CD8-positive, alpha-beta memory T cell (primary cell): ENCODE measurements at regions not wholly inside any gene's neighbourhood (a gene's known extent, or its start where the extent isn't known, plus 50 kb on each side); places are given as distances from the start of the nearest gene placed in this dataset.
"Not testable (repeated sequence)": the region's sequence is repeated elsewhere in the genome, so short reads cannot be mapped to it uniquely, and the experiment has no call there.

Experiments
- CTCF ChIA-PET: fragments of 350-600 bp; sonication (Branson Sonifier 250); formaldehyde crosslinking; loops from one replicate; lab custom pipeline; 2021; ENCODE audit warnings: antibody characterized with exemption; lab: Charles Lee
- POLR2A ChIA-PET: fragments of 350-600 bp; sonication (Branson Sonifier 250); formaldehyde crosslinking; loops from one replicate; lab custom pipeline; 2021; ENCODE audit warnings: antibody characterized with exemption; lab: Charles Lee
- DNase-seq, 5 donors: peaks; one replicate each; pipeline versions ENCODE4 v3.0.0 to v3.0.0-alpha.2; 2020 to 2022; ENCODE audit warnings: mixed read lengths in 1 of 5
- H3K27ac ChIP-seq: one replicate; pipeline ENCODE4 v1.7.0; 2013; ENCODE audit warnings: low read depth, mild to moderate bottlenecking, low read length, moderate library complexity
- H3K27me3 ChIP-seq: 2 replicates; pipeline ENCODE4 v1.7.0; 2013; ENCODE audit warnings: low read length, mild to moderate bottlenecking; ENCODE audit not compliant: insufficient read depth, poor library complexity, severe bottlenecking
- H3K36me3 ChIP-seq: 2 replicates; pipeline ENCODE4 v1.7.0; 2013; ENCODE audit warnings: mild to moderate bottlenecking, low read length, moderate library complexity; ENCODE audit not compliant: insufficient read depth
- H3K4me1 ChIP-seq: 2 replicates; pipeline ENCODE4 v1.7.0; 2013; ENCODE audit warnings: mild to moderate bottlenecking, low read length, moderate library complexity; ENCODE audit not compliant: insufficient read depth
- H3K4me3 ChIP-seq: 2 replicates; pipeline ENCODE4 v1.7.0; 2013; ENCODE audit warnings: mild to moderate bottlenecking, low read length
- H3K9me3 ChIP-seq: 2 replicates; pipeline ENCODE4 v1.7.0; 2013; ENCODE audit warnings: mild to moderate bottlenecking, low read length
- H3K27ac Mint-ChIP-seq, 8 donors: one replicate each; pipeline ENCODE4 v1.8.0; 2020 to 2021; ENCODE audit warnings: mixed read lengths in 8 of 8, mild to moderate bottlenecking in 6 of 8, inconsistent platforms in 3 of 8, moderate library complexity in 3 of 8
- H3K27me3 Mint-ChIP-seq, 2 donors: one replicate each; pipeline ENCODE4 v1.8.0; 2020 to 2021; ENCODE audit warnings: mixed read lengths in 2 of 2, mild to moderate bottlenecking in 1 of 2, moderate library complexity in 1 of 2
- H3K36me3 Mint-ChIP-seq, 3 donors: one replicate each; pipeline ENCODE4 v1.8.0; 2020 to 2021; ENCODE audit warnings: mixed read lengths in 3 of 3, inconsistent platforms in 1 of 3, mild to moderate bottlenecking in 1 of 3
- H3K4me1 Mint-ChIP-seq, 3 donors: one replicate each; pipeline ENCODE4 v1.8.0; 2020 to 2021; ENCODE audit warnings: mixed read lengths in 3 of 3, inconsistent platforms in 1 of 3, mild to moderate bottlenecking in 1 of 3
- H3K4me3 Mint-ChIP-seq, 7 donors: one replicate each; pipeline ENCODE4 v1.8.0; 2020 to 2021; ENCODE audit warnings: mixed read lengths in 7 of 7, mild to moderate bottlenecking in 6 of 7, moderate library complexity in 4 of 7, inconsistent platforms in 2 of 7
- H3K9me3 Mint-ChIP-seq, 5 donors: one replicate each; pipeline ENCODE4 v1.8.0; 2020 to 2022; ENCODE audit warnings: mixed read lengths in 5 of 5, mild to moderate bottlenecking in 3 of 5, moderate library complexity in 2 of 5, inconsistent platforms in 1 of 5

- H3K4me3 Mint-ChIP-seq, H3K27ac Mint-ChIP-seq, POLR2A ChIA-PET, CTCF ChIA-PET, H3K36me3 ChIP-seq, H3K27me3 ChIP-seq, H3K4me3 ChIP-seq, H3K36me3 Mint-ChIP-seq, H3K9me3 ChIP-seq, H3K4me1 ChIP-seq, H3K27ac ChIP-seq, H3K4me1 Mint-ChIP-seq, H3K27me3 Mint-ChIP-seq, DNase-seq: not testable (repeated sequence)
- H3K9me3 Mint-ChIP-seq: peaks cover 3 to 16% (median 4%) of the 10 kb centered on the region in 5 donors
Measured at GRCh38 chr13:108042866-108043265, 172.5 kb downstream of the LIG4 start.

- Mint-ChIP-seq H3K27me3 (no peaks in the 10 kb centered on the region), H3K4me1 (no peaks in the 10 kb centered on the region), H3K36me3 (no peaks in the 10 kb centered on the region), H3K27ac (no peak overlapping the region), H3K4me3 (no peak overlapping the region), H3K9me3 (peaks cover 4 to 8% (median 7%) of the 10 kb centered on the region in 5 donors)
- H3K4me1 ChIP-seq: no peaks in the 10 kb centered on the region
- DNase-seq: no peak
- no peaks in the 10 kb centered on the region for H3K9me3 ChIP-seq
- no peaks in the 10 kb centered on the region for H3K36me3 ChIP-seq
- no peak overlapping the region for H3K4me3 ChIP-seq
- POLR2A ChIA-PET: no interaction called here
- CTCF ChIA-PET: no interaction called here
- H3K27ac ChIP-seq: no peak overlapping the region
- H3K27me3 ChIP-seq: no peaks in the 10 kb centered on the region
Measured at GRCh38 chr13:108037348-108037747, 178.0 kb downstream of the LIG4 start.

DNA sequence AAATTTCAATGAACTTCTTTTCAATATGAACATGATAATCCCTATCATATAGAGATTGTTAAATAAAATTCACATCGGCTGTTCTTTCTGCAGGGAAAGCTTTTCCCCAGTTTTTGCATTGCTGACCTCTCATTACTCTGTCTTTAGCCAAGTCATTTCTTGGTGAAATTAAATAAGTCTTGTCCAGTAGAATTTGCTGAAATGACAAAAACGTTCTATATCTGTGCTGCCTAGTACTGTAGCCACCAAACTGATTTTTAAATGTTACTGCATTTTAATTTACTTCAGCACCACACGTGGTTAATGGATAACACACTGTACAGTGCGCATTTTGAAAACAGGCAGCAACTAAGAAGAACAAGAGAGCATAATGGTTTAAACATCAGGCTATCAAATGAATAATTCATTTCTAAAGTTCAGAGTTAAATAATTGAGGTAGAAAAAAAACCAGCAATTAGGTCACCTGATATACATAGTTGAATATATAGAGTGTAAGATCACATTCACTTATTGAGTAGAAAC lies 178.9 kb downstream of the LIG4 start:
- Mint-ChIP-seq H3K27me3 (peaks cover 0 to 2% of the 10 kb centered on the region in 2 donors), H3K27ac (no peak overlapping the region), H3K9me3 (peaks cover 0 to 8% (median 7%) of the 10 kb centered on the region in 5 donors), H3K4me1 (no peaks in the 10 kb centered on the region), H3K36me3 (no peaks in the 10 kb centered on the region), H3K4me3 (no peak overlapping the region)
- H3K4me1 ChIP-seq: no peaks in the 10 kb centered on the region
- CTCF ChIA-PET: no interaction called here
- DNase-seq: no peak
- H3K9me3 ChIP-seq: no peaks in the 10 kb centered on the region
- no peaks in the 10 kb centered on the region for H3K27me3 ChIP-seq
- H3K36me3 ChIP-seq: no peaks in the 10 kb centered on the region
- POLR2A ChIA-PET: no interaction called here
- no peak overlapping the region for H3K4me3 ChIP-seq
- no peak overlapping the region for H3K27ac ChIP-seq

DNA sequence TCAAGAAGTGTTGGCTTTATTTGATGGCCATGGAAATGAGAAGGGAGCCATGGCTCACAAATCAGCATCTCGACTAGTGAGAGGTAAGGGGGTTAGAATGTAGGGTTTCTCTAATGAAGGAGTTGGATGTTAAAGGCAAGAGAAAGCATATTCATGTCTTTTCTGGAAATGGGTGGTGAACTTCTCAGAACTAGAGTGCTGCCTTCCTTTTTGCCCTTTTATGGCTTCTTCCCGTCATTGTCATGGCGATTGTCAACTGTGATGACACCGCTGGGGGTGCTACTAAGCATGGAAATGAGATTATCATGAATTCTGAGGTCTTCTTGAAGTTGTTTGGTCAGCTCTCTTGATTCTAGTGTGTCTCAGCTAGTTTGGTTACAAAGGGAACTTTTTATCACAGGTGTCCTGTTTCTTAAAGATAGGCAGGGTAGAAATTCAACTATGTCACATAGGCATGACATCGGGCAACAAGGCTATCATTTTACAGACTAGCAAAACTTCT lies 180.4 kb downstream of the LIG4 start:
- Histone ChIP-seq H3K27ac (no peak overlapping the region), H3K36me3 (no peaks in the 10 kb centered on the region), H3K4me3 (no peak overlapping the region), H3K4me1 (no peaks in the 10 kb centered on the region), H3K27me3 (no peaks in the 10 kb centered on the region), H3K9me3 (no peaks in the 10 kb centered on the region)
- peaks cover 0 to 2% of the 10 kb centered on the region in 2 donors for H3K27me3 Mint-ChIP-seq
- no peaks in the 10 kb centered on the region for H3K36me3 Mint-ChIP-seq
- peaks cover 0 to 8% (median 7%) of the 10 kb centered on the region in 5 donors for H3K9me3 Mint-ChIP-seq
- ChIA-PET POLR2A (no interaction called here), CTCF (no interaction called here)
- no peak overlapping the region for H3K4me3 Mint-ChIP-seq
- H3K27ac Mint-ChIP-seq: no peak overlapping the region
- DNase-seq: no peak
- no peaks in the 10 kb centered on the region for H3K4me1 Mint-ChIP-seq

GRCh38 chr13:108033800-108034707 lies 181.3 kb downstream of the LIG4 start:
- ChIA-PET CTCF (no interaction called here), POLR2A (no interaction called here)
- Mint-ChIP-seq H3K9me3 (peaks cover 0 to 11% (median 7%) of the 10 kb centered on the region in 5 donors), H3K36me3 (no peaks in the 10 kb centered on the region), H3K27me3 (peaks cover 0 to 2% of the 10 kb centered on the region in 2 donors), H3K4me3 (no peak overlapping the region), H3K4me1 (no peaks in the 10 kb centered on the region), H3K27ac (no peak overlapping the region)
- Histone ChIP-seq H3K4me3 (no peak overlapping the region), H3K27ac (no peak overlapping the region), H3K4me1 (no peaks in the 10 kb centered on the region), H3K9me3 (no peaks in the 10 kb centered on the region), H3K36me3 (no peaks in the 10 kb centered on the region), H3K27me3 (no peaks in the 10 kb centered on the region)
- no peak for DNase-seq

- no peaks in the 10 kb centered on the region for H3K4me1 Mint-ChIP-seq
- no peaks in the 10 kb centered on the region for H3K36me3 Mint-ChIP-seq
- Histone ChIP-seq H3K4me1 (no peaks in the 10 kb centered on the region), H3K27me3 (no peaks in the 10 kb centered on the region), H3K36me3 (no peaks in the 10 kb centered on the region), H3K4me3 (no peak overlapping the region), H3K9me3 (no peaks in the 10 kb centered on the region), H3K27ac (no peak overlapping the region)
- H3K4me3 Mint-ChIP-seq: no peak overlapping the region
- POLR2A ChIA-PET: no interaction called here
- no peak overlapping the region for H3K27ac Mint-ChIP-seq
- CTCF ChIA-PET: no interaction called here
- peaks cover 0 to 2% of the 10 kb centered on the region in 2 donors for H3K27me3 Mint-ChIP-seq
- peaks cover 0 to 12% (median 6%) of the 10 kb centered on the region in 5 donors for H3K9me3 Mint-ChIP-seq
- no peak for DNase-seq
Measured at GRCh38 chr13:108031865-108032264, 183.5 kb downstream of the LIG4 start.

DNA sequence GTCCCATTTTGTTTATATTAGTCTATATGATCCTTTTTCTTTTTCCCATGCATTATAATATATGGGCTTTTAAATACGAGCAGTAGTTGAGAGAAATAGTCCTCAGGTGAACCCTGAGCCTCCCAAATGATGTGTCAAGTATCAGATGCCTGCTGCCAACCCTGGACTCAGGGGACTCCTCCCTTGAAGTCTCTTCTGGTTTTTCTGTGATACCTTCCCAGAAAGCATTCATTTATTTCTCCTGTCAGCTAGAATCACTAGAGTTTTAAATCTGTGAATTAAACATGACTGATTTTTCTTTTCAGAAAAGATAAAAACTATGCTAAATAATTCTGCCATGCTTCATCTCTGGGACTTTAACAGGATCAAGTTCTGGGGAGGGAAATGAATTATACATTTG lies 184.6 kb downstream of the LIG4 start:
- no peaks in the 10 kb centered on the region for H3K9me3 ChIP-seq
- H3K27me3 ChIP-seq: no peaks in the 10 kb centered on the region
- ChIA-PET CTCF (no interaction called here), POLR2A (no interaction called here)
- H3K4me3 ChIP-seq: no peak overlapping the region
- no peak for DNase-seq
- no peaks in the 10 kb centered on the region for H3K36me3 ChIP-seq
- H3K4me1 Mint-ChIP-seq: no peaks in the 10 kb centered on the region
- H3K4me3 Mint-ChIP-seq: no peak overlapping the region
- H3K27ac Mint-ChIP-seq: peak overlapping the region in 1 of 8 donors; percentile 25
- H3K9me3 Mint-ChIP-seq: peaks cover 0 to 12% (median 5%) of the 10 kb centered on the region in 5 donors
- no peak overlapping the region for H3K27ac ChIP-seq
- H3K36me3 Mint-ChIP-seq: no peaks in the 10 kb centered on the region
- H3K4me1 ChIP-seq: no peaks in the 10 kb centered on the region
- peaks cover 0 to 2% of the 10 kb centered on the region in 2 donors for H3K27me3 Mint-ChIP-seq

DNA sequence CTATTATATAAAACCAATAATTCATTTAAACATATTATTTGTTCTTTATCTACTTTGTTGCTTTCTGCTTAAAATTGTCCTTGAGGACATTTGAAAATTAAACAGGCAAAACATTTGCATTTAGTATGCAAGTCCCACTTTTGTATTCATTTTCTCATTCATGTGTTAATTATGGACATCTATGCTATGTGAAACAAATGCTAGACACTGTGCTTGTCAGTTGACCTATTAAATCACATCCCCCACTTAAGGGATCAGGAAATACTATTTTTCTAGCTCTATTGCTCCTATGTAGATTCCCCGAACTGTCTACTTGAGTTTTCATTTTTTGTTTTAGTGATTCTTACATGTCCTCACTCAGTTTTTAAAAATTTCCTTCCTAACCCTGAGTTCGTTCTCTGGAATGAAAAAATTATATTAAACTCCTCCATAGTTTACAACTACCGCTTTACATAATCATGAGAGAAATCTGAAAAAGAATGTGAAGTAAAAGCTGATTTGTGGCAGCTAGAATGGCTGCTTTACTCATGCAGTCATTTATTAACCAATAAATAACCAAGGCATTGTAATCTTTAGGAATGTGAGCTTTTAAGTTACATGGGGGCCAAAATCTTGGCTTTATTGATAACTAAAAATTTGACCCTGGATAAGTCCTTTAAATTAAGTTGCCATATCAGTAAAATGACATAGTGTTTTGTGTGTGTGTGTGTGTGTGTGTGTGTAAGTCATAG lies 188.5 kb downstream of the LIG4 start:
- POLR2A ChIA-PET: no interaction called here
- H3K4me1 Mint-ChIP-seq: no peaks in the 10 kb centered on the region
- Histone ChIP-seq H3K27me3 (no peaks in the 10 kb centered on the region), H3K4me1 (no peaks in the 10 kb centered on the region), H3K4me3 (no peak overlapping the region), H3K27ac (no peak overlapping the region), H3K36me3 (no peaks in the 10 kb centered on the region), H3K9me3 (no peaks in the 10 kb centered on the region)
- H3K27me3 Mint-ChIP-seq: peaks cover 0 to 2% of the 10 kb centered on the region in 2 donors
- no peak overlapping the region for H3K4me3 Mint-ChIP-seq
- CTCF ChIA-PET: no interaction called here
- H3K9me3 Mint-ChIP-seq: peaks cover 0 to 11% (median 5%) of the 10 kb centered on the region in 5 donors
- H3K27ac Mint-ChIP-seq: no peak overlapping the region
- H3K36me3 Mint-ChIP-seq: no peaks in the 10 kb centered on the region
- DNase-seq: no peak
